Natural killer cell (primary cell): ENCODE measurements at regions not wholly inside any gene's neighbourhood (a gene's known extent, or its start where the extent isn't known, plus 50 kb on each side); places are given as distances from the start of the nearest gene placed in this dataset.

Experiments used
- ATAC-seq, 3 donors: fragments of 150-1000 bp in 2 of 3; fragments of 200-7000 bp in 1 of 3; cut with Tn5 transposase; 1 replicate in 1 of 3; 2 replicates in 2 of 3; pipeline ENCODE4 v1.10.0; 2021; ENCODE audit warnings: mild to moderate bottlenecking in 2 of 3, moderate library complexity in 2 of 3
- DNase-seq, 2 donors: peaks; one replicate each; pipeline versions ENCODE4 v3.0.0 to v3.0.0-alpha.2; 2013 to 2021; ENCODE audit warnings: mixed read lengths in 1 of 2
- H3K27ac ChIP-seq: one replicate; pipeline ENCODE4 v1.5.1; 2013; ENCODE audit warnings: mild to moderate bottlenecking, low read length
- H3K27me3 ChIP-seq: one replicate; pipeline ENCODE4 v1.6.1; 2013; ENCODE audit warnings: low read length; ENCODE audit not compliant: control insufficient read depth, insufficient read depth
- H3K36me3 ChIP-seq: one replicate; pipeline ENCODE4 v1.6.1; 2013; ENCODE audit warnings: low read length; ENCODE audit not compliant: control insufficient read depth, insufficient read depth
- H3K4me1 ChIP-seq: one replicate; pipeline ENCODE4 v1.6.1; 2013; ENCODE audit warnings: low read length; ENCODE audit not compliant: control insufficient read depth, insufficient read depth
- H3K4me3 ChIP-seq: one replicate; pipeline ENCODE4 v1.5.1; 2013; ENCODE audit warnings: low read length
- H3K9me3 ChIP-seq: one replicate; pipeline ENCODE4 v1.6.1; 2013; ENCODE audit warnings: low read length; ENCODE audit not compliant: control insufficient read depth, insufficient read depth
- H3K27ac Mint-ChIP-seq, 2 donors: one replicate each; pipeline ENCODE4 v1.8.0; 2022; ENCODE audit warnings: mild to moderate bottlenecking in 2 of 2, mixed read lengths in 2 of 2, moderate library complexity in 1 of 2
- H3K27me3 Mint-ChIP-seq, 2 donors: one replicate each; pipeline ENCODE4 v1.8.0; 2022; ENCODE audit warnings: low read depth in 2 of 2, mixed read lengths in 2 of 2
- H3K36me3 Mint-ChIP-seq: one replicate; pipeline ENCODE4 v1.8.0; 2022; ENCODE audit warnings: mixed read lengths
- H3K4me1 Mint-ChIP-seq, 2 donors: one replicate each; pipeline ENCODE4 v1.8.0; 2022; ENCODE audit warnings: mixed read lengths in 2 of 2
- H3K4me3 Mint-ChIP-seq: one replicate; pipeline ENCODE4 v1.8.0; 2022; ENCODE audit warnings: mild to moderate bottlenecking, moderate library complexity, mixed read lengths
- H3K9me3 Mint-ChIP-seq, 2 donors: one replicate each; pipeline ENCODE4 v1.8.0; 2022; ENCODE audit warnings: mixed read lengths in 2 of 2
- CTCF ChIP-seq: fragments of 200-600 bp; IDR thresholded peaks from one replicate; pipeline ENCODE4 v1.8.0; 2022; ENCODE audit warnings: antibody characterized with exemption
- WGBS: methylation state at CpG from one replicate; pipeline ENCODE4 v1.1.7; 2013; ENCODE audit warnings: missing lambda C conversion rate; ENCODE audit not compliant: insufficient coverage; 5-methylcytosine and 5-hydroxymethylcytosine counted together
- intact Hi-C: fragments of 100-400 bp; cut with micrococcal nuclease; formaldehyde crosslinking; loops from one replicate; pipeline ENCODE4 v1.14.2; 2022

DNA sequence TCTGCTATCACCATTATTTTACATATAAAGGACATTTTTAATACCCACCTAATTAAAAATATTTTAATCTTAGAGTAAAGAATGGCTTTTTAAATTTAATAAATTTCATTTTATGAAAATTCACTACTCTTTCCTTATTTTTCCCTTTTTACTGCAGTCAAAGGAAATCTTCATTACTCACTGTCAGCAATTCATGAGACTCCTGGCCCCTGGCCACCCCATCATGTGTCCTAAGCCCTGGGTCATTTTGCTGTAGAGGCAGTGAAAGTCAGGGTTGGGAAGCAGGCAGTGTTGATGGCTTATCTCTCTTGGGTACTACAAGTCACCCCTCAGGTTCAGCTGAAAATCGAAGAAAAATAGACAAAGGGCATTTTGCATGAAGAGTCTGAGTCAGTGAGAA is 468.6 kb upstream of the CCL2 start:
- no peak for TF ChIP-seq CTCF
- ATAC-seq (no peak), DNase-seq (no peak)
- H3K4me1 Mint-ChIP-seq: no peaks in the 10 kb centered on the region
- H3K4me3 ChIP-seq: no peak overlapping the region
- H3K36me3 Mint-ChIP-seq: no peaks in the 10 kb centered on the region
- no peak overlapping the region for H3K4me3 Mint-ChIP-seq
- no peaks in the 10 kb centered on the region for H3K9me3 ChIP-seq
- 55% methylated on average over 1 of the region's 1 CpG for WGBS
- intact Hi-C loops: no loop called here
- H3K4me1 ChIP-seq: no peaks in the 10 kb centered on the region
- no peak overlapping the region for H3K27ac ChIP-seq
- H3K36me3 ChIP-seq: no peaks in the 10 kb centered on the region
- H3K27ac Mint-ChIP-seq: no peak overlapping the region
- H3K9me3 Mint-ChIP-seq: no peaks in the 10 kb centered on the region
- peaks cover 6% of the 10 kb centered on the region for H3K27me3 ChIP-seq
- peaks cover 15 to 22% of the 10 kb centered on the region in 2 donors for H3K27me3 Mint-ChIP-seq

- H3K27ac ChIP-seq: no peak overlapping the region
- intact Hi-C loops: no loop called here
- H3K4me1 ChIP-seq: no peaks in the 10 kb centered on the region
- H3K9me3 ChIP-seq: no peaks in the 10 kb centered on the region
- Mint-ChIP-seq H3K9me3 (no peaks in the 10 kb centered on the region), H3K27me3 (peaks cover 15 to 19% of the 10 kb centered on the region in 2 donors), H3K36me3 (no peaks in the 10 kb centered on the region), H3K4me3 (no peak overlapping the region), H3K4me1 (no peaks in the 10 kb centered on the region), H3K27ac (no peak overlapping the region)
- ATAC-seq (no peak), DNase-seq (no peak)
- H3K27me3 ChIP-seq: peaks cover 6% of the 10 kb centered on the region
- H3K4me3 ChIP-seq: no peak overlapping the region
- TF ChIP-seq CTCF: no peak
- WGBS: 58% methylated on average over 1 of the region's 2 CpGs
- H3K36me3 ChIP-seq: no peaks in the 10 kb centered on the region
Observed at GRCh38 chr17:33789658-33790057, 465.4 kb upstream of the CCL2 start.

GRCh38 chr17:33797181-33797580 is 457.9 kb upstream of the CCL2 start:
- Histone ChIP-seq H3K4me3 (no peak overlapping the region), H3K27ac (no peak overlapping the region), H3K27me3 (no peaks in the 10 kb centered on the region), H3K36me3 (no peaks in the 10 kb centered on the region), H3K9me3 (no peaks in the 10 kb centered on the region), H3K4me1 (no peaks in the 10 kb centered on the region)
- no peaks in the 10 kb centered on the region for H3K9me3 Mint-ChIP-seq
- DNase-seq (no peak), ATAC-seq (no peak)
- peaks cover 21 to 25% of the 10 kb centered on the region in 2 donors for H3K27me3 Mint-ChIP-seq
- intact Hi-C loops: no loop called here
- H3K4me1 Mint-ChIP-seq: no peaks in the 10 kb centered on the region
- 79% methylated on average over 3 of the region's 4 CpGs for WGBS
- no peak for TF ChIP-seq CTCF
- no peak overlapping the region for H3K27ac Mint-ChIP-seq
- no peak overlapping the region for H3K4me3 Mint-ChIP-seq
- H3K36me3 Mint-ChIP-seq: no peaks in the 10 kb centered on the region

DNA sequence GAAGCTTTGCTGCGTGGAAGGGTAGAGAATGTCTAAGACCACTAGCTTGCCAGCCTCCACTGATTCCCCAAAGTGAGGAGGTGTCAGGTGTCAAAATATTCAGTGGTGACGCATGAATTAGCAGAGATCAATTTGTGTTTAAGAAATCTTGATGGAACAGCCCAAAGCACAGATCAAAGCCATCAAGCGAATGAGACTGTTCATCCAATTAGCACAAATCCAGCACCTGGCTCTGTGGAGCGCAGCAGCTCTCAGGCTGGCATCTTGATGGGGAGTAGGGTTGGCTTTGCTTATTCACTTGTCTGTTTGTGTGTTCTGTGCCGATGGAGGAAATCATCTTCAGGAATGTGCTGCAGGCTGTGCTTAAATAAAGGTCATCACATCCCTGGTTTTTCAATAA is 456.8 kb upstream of the CCL2 start:
- WGBS: 87% methylated on average over 5 of the region's 5 CpGs
- H3K27ac Mint-ChIP-seq: no peak overlapping the region
- no peak for TF ChIP-seq CTCF
- Histone ChIP-seq H3K27me3 (no peaks in the 10 kb centered on the region), H3K36me3 (no peaks in the 10 kb centered on the region), H3K4me3 (no peak overlapping the region), H3K27ac (no peak overlapping the region), H3K9me3 (no peaks in the 10 kb centered on the region), H3K4me1 (no peaks in the 10 kb centered on the region)
- ATAC-seq (no peak), DNase-seq (no peak)
- H3K4me3 Mint-ChIP-seq: no peak overlapping the region
- H3K36me3 Mint-ChIP-seq: no peaks in the 10 kb centered on the region
- intact Hi-C loops: no loop called here
- H3K9me3 Mint-ChIP-seq: no peaks in the 10 kb centered on the region
- H3K4me1 Mint-ChIP-seq: no peaks in the 10 kb centered on the region
- peaks cover 26 to 33% of the 10 kb centered on the region in 2 donors for H3K27me3 Mint-ChIP-seq
